Testis (tissue), 2 donors: ENCODE measurements at regions not wholly inside any gene's neighbourhood (a gene's known extent, or its start where the extent isn't known, plus 50 kb on each side); places are given as distances from the start of the nearest gene placed in this dataset.

Experiments used
- DNase-seq: peaks from one replicate; pipeline ENCODE4 v3.0.0-alpha.2; 2019
- H3K27ac ChIP-seq, 2 donors: fragments of 200-600 bp; sonication (generic); one replicate each; pipeline ENCODE4 v1.5.1; 2019
- H3K27me3 ChIP-seq: fragments of 200-600 bp; sonication (generic); one replicate; pipeline ENCODE4 v1.5.1; 2019
- H3K36me3 ChIP-seq: fragments of 200-600 bp; sonication (generic); one replicate; pipeline ENCODE4 v1.5.1; 2017; ENCODE audit warnings: low read depth; ENCODE audit errors: missing control alignments
- H3K4me1 ChIP-seq: fragments of 200-600 bp; sonication (generic); one replicate; pipeline ENCODE4 v1.5.1; 2019
- H3K4me3 ChIP-seq, 2 donors: fragments of 200-600 bp; sonication (generic); one replicate each; pipeline ENCODE4 v1.5.1; 2017 to 2019
- H3K9me3 ChIP-seq: fragments of 200-600 bp; sonication (generic); one replicate; pipeline ENCODE4 v1.5.1; 2017
- POLR2A ChIP-seq: fragments of 450-650 bp; IDR thresholded peaks from one replicate; pipeline ENCODE4 v1.6.1; 2017; ENCODE audit warnings: antibody characterized with exemption, mild to moderate bottlenecking, moderate library complexity
- WGBS, 2 donors: methylation state at CpG; one replicate each; pipeline ENCODE4 v1.1.5; 2018; 5-methylcytosine and 5-hydroxymethylcytosine counted together
- intact Hi-C: fragments of 100-400 bp; cut with DNase I; formaldehyde crosslinking; loops from one replicate; pipeline ENCODE4 v1.15.1; 2023; ENCODE audit warnings: low total_unique reads
- TF ChIP-seq, protein P1 (sequence below), 3 experiments: fragments of 450-650 bp in 2 of 3; fragments of 200-600 bp in 1 of 3; sonication (generic) in 1 of 3; IDR thresholded peaks; one replicate each; pipeline ENCODE4 v1.5.1; 2016 to 2019; ENCODE audit warnings: antibody characterized with exemption in 3 of 3, mild to moderate bottlenecking in 2 of 3, moderate library complexity in 1 of 3

DNA sequence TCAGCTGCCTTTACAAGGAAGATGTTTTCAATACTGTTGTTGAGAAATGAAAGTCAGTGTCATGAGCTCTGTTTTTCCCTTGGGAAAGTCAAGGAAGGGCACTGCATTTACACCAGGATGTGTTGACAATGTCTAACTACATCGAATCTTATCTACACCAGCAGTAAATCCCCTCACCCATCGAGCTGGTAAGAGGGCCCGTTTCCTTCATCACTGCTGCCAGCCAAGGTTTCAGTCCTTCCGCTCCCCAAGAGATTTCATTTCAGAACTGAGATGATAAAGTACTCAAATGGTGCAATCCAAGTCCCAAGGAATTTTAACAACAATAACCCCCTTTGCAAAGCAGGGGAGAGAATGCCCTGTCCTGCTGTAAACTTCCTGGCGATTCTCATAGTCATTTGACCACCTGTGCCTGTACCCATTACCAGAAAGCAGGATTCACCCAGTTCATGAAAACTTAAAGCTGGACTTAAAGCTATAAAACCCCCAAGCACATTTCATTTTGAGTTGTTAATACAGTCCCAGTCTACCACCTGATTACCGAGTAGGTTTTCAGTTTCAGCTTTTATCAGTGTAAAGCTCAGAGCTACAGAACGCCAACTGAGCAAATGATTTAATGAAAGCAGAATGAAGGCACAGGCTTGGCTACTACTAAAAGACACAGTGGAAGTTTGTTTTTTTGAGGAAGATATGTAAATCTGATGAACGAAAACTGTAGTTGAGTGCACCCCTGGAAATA lies 122.5 kb upstream of the TAB2 start:
- no peak for TF ChIP-seq POLR2A
- TF ChIP-seq, protein P1, sequence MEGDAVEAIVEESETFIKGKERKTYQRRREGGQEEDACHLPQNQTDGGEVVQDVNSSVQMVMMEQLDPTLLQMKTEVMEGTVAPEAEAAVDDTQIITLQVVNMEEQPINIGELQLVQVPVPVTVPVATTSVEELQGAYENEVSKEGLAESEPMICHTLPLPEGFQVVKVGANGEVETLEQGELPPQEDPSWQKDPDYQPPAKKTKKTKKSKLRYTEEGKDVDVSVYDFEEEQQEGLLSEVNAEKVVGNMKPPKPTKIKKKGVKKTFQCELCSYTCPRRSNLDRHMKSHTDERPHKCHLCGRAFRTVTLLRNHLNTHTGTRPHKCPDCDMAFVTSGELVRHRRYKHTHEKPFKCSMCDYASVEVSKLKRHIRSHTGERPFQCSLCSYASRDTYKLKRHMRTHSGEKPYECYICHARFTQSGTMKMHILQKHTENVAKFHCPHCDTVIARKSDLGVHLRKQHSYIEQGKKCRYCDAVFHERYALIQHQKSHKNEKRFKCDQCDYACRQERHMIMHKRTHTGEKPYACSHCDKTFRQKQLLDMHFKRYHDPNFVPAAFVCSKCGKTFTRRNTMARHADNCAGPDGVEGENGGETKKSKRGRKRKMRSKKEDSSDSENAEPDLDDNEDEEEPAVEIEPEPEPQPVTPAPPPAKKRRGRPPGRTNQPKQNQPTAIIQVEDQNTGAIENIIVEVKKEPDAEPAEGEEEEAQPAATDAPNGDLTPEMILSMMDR (IDR thresholded peaks at IDR 0.05), result no peak
- intact Hi-C loops, result no loop called here
- 81 to 85% methylated on average over 8 of the region's 8 CpGs for WGBS, 2 donors
- Histone ChIP-seq H3K27ac (no peak overlapping the region), H3K4me1 (no peaks in the 10 kb centered on the region), H3K9me3 (no peaks in the 10 kb centered on the region), H3K36me3 (no peaks in the 10 kb centered on the region), H3K4me3 (no peak overlapping the region), H3K27me3 (no peaks in the 10 kb centered on the region)
- DNase-seq, result no peak

DNA sequence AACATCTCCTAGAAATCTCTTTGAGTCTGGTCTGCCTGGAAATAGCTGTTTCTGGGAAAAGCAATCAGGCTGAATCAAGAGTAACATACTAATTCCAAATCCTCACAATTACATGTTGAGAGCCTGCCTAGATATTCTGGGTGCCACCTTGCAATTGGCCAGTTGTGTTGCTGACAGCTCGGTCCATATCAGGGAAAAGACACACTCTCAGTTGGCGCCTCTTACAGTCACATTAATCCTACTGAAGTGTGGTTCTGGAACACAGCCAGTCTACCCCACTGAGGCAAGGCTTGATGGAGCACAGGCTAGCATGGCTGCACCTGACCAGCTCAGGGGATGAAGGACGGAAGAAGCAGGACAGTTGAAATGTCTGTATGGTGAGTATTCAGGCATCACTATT lies 121.4 kb upstream of the TAB2 start:
- no peak for DNase-seq
- WGBS, 2 donors, result 89 to 93% methylated on average over 3 of the region's 3 CpGs
- no peaks in the 10 kb centered on the region for H3K9me3 ChIP-seq
- H3K4me3 ChIP-seq, result no peak overlapping the region
- no peaks in the 10 kb centered on the region for H3K27me3 ChIP-seq
- intact Hi-C loops, result no loop called here
- TF ChIP-seq, protein P1 (IDR thresholded peaks at IDR 0.05), result no peak
- no peak for TF ChIP-seq POLR2A
- H3K27ac ChIP-seq, result no peak overlapping the region
- no peaks in the 10 kb centered on the region for H3K4me1 ChIP-seq
- no peaks in the 10 kb centered on the region for H3K36me3 ChIP-seq

DNA sequence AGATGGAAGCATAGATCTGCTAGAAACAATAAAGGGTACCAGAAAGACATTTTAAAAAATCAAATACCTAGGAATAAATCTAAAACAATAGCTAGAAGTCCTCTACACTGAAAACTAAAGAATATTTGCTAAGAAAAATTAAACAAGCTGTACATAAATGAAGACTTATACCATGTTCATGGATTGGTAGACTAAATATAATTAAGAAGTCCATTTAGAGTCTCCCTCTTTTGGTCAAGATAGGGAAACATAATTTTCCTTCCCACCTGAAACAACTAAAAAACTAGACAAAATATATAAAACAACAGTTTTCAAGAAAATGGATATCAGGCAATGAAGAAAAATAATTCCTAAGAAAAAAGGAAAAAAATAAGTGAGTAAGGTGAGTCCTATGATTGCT lies 120.0 kb upstream of the TAB2 start:
- intact Hi-C loops, result no loop called here
- H3K27me3 ChIP-seq, result no peaks in the 10 kb centered on the region
- H3K4me1 ChIP-seq, result no peaks in the 10 kb centered on the region
- TF ChIP-seq, protein P1 (IDR thresholded peaks at IDR 0.05), result no peak
- TF ChIP-seq POLR2A, result no peak
- H3K27ac ChIP-seq, result no peak overlapping the region
- no peaks in the 10 kb centered on the region for H3K9me3 ChIP-seq
- H3K4me3 ChIP-seq, result no peak overlapping the region
- H3K36me3 ChIP-seq, result no peaks in the 10 kb centered on the region
- no peak for DNase-seq

DNA sequence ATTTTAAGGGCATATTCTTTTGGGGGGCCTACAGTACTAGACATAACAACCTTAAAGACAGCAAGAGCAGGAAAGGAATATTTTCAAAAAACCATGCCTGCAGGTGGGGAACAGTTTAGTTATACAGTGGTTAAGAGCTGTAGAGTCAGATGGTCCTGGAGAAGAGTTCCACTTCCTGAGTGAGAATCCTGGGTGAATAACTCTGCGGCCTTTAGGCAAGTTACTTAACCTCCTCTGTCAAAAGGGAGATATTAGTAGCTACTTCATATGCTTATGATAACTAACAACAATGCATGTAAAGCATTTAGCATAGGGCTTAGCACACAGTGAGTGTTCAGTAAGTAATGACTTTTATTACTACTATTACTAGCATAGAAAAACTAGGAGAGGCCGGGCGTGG lies 119.2 kb upstream of the TAB2 start:
- no peak overlapping the region for H3K27ac ChIP-seq
- no peaks in the 10 kb centered on the region for H3K9me3 ChIP-seq
- TF ChIP-seq, protein P1 (IDR thresholded peaks at IDR 0.05), result no peak
- TF ChIP-seq POLR2A, result no peak
- intact Hi-C loops, result no loop called here
- no peaks in the 10 kb centered on the region for H3K36me3 ChIP-seq
- no peak for DNase-seq
- no peaks in the 10 kb centered on the region for H3K4me1 ChIP-seq
- H3K27me3 ChIP-seq, result no peaks in the 10 kb centered on the region
- H3K4me3 ChIP-seq, result no peak overlapping the region
- WGBS, 2 donors, result 90 to 98% methylated on average over 3 of the region's 3 CpGs

DNA sequence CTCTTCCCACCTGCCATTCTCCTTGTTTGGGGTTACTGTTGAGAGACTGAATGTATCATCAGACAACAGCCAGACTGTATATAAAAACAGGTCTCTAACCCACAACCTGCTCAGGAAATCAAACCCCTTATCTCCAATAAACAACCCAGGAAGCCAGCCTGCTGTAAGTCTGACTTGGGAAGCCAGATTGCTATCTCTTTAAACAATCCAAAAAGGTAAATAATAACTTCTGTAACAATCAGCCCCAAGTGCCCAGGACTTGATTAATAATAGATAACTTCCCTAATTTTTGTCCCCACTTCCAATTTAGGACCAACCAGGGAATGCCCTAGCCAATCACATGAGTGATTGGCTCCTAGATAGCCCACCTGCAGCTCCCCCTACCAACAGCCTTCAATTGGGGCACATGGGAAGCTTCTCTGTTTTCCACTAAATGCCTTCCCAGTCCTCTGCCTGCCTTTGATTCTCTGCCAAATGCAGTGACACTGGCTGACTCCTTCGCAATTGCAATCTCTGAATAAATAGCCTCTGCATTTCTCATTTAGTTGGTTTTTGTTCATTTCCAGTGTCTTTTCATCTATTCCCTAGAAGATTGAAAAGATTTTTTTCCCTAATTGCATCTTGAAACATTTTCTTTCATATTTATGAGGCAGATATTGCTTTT lies 117.1 kb upstream of the TAB2 start:
- Histone ChIP-seq H3K4me1 (no peaks in the 10 kb centered on the region), H3K4me3 (no peak overlapping the region), H3K27ac (no peak overlapping the region), H3K36me3 (no peaks in the 10 kb centered on the region), H3K27me3 (no peaks in the 10 kb centered on the region), H3K9me3 (no peaks in the 10 kb centered on the region)
- WGBS, 2 donors, result 59 to 60% methylated on average over 1 of the region's 1 CpG
- TF ChIP-seq POLR2A, result no peak
- TF ChIP-seq, protein P1 (IDR thresholded peaks at IDR 0.05), result no peak
- intact Hi-C loops, result no loop called here
- DNase-seq, result no peak
